ENCODE measurements at regions not wholly inside any gene's neighbourhood (a gene's known extent, or its start where the extent isn't known, plus 50 kb on each side); places are given as distances from the start of the nearest gene placed in this dataset.

- H2AK5ac ChIP-seq (ENCODE audit: low read length, severe bottlenecking), result no peak overlapping the region
- H3K23ac ChIP-seq (ENCODE audit: low read length in 2 of 2), result no peak overlapping the region
- no peak overlapping the region for H3K14ac ChIP-seq (ENCODE audit: low read length in 2 of 2)
- H3K4me2 ChIP-seq (ENCODE audit: low read length, poor library complexity, severe bottlenecking), result no peak overlapping the region
- no peak overlapping the region for H3K9ac ChIP-seq (ENCODE audit: low read length)
- H2BK15ac ChIP-seq (ENCODE audit: low read depth, poor library complexity, severe bottlenecking), result no peak overlapping the region
- H3K18ac ChIP-seq (ENCODE audit: low read depth in 1 of 2, low read length in 2 of 2), result no peak overlapping the region
- peaks cover 44% of the 10 kb centered on the region for H3K79me1 ChIP-seq (replicated peaks; ENCODE audit: low read length, poor library complexity, severe bottlenecking)
- no peaks in the 10 kb centered on the region for H3K9me3 ChIP-seq (ENCODE audit: control insufficient read depth, low read length)
- H3K4ac ChIP-seq (ENCODE audit: low read depth in 1 of 2, low read length in 2 of 2), result no peak overlapping the region
- peaks cover 26% of the 10 kb centered on the region for H3K4me1 ChIP-seq (ENCODE audit: control insufficient read depth, insufficient read depth, low read depth, low read length)
- H2BK12ac ChIP-seq (ENCODE audit: low read length in 2 of 2), result no peak overlapping the region
- 100% methylated on average over 1 of the region's 5 CpGs for WGBS
- no peaks in the 10 kb centered on the region for H3K27me3 ChIP-seq (ENCODE audit: control insufficient read depth in 1 of 2, insufficient read depth in 1 of 2, low read length in 2 of 2)
- no peak overlapping the region for H2AFZ ChIP-seq (ENCODE audit: low read depth, low read length)
- peak overlapping the region; percentile 31 for H4K8ac ChIP-seq (ENCODE audit: low read length)
- no peak overlapping the region for H3K4me3 ChIP-seq (ENCODE audit: insufficient read depth in 1 of 2, low read depth in 1 of 2, low read length in 2 of 2)
- peaks cover 0 to 27% of the 10 kb centered on the region in 2 experiments for H3K36me3 ChIP-seq (ENCODE audit: control insufficient read depth in 1 of 2, insufficient read depth in 2 of 2, low read depth in 1 of 2, low read length in 2 of 2)
- H2BK5ac ChIP-seq (ENCODE audit: low read depth, low read length, poor library complexity, severe bottlenecking), result no peak overlapping the region
- no peak overlapping the region for H3K27ac ChIP-seq (ENCODE audit: low read length, poor library complexity, severe bottlenecking)
- no peak for DNase-seq
- H2BK120ac ChIP-seq (ENCODE audit: low read depth, low read length), result no peak overlapping the region
- no peak overlapping the region for H4K91ac ChIP-seq (ENCODE audit: low read length)
Measured at GRCh38 chr1:201742955-201743805, 85.8 kb upstream of the IPO9 start.

- Histone ChIP-seq H2BK120ac (ENCODE audit: low read depth, low read length) (no peak overlapping the region), H3K4me1 (ENCODE audit: control insufficient read depth, insufficient read depth, low read depth, low read length) (peaks cover 24% of the 10 kb centered on the region), H2BK15ac (ENCODE audit: low read depth, poor library complexity, severe bottlenecking) (no peak overlapping the region), H3K9ac (ENCODE audit: low read length) (no peak overlapping the region), H4K91ac (ENCODE audit: low read length) (no peak overlapping the region), H2BK12ac (ENCODE audit: low read length in 2 of 2) (peak overlapping the region in 1 of 2 experiments; percentile 12), H3K4ac (ENCODE audit: low read depth in 1 of 2, low read length in 2 of 2) (no peak overlapping the region), H3K4me3 (ENCODE audit: insufficient read depth in 1 of 2, low read depth in 1 of 2, low read length in 2 of 2) (no peak overlapping the region), H3K14ac (ENCODE audit: low read length in 2 of 2) (no peak overlapping the region), H4K8ac (ENCODE audit: low read length) (no peak overlapping the region), H3K36me3 (ENCODE audit: control insufficient read depth in 1 of 2, insufficient read depth in 2 of 2, low read depth in 1 of 2, low read length in 2 of 2) (peaks cover 0 to 31% of the 10 kb centered on the region in 2 experiments), H3K27me3 (ENCODE audit: control insufficient read depth in 1 of 2, insufficient read depth in 1 of 2, low read length in 2 of 2) (no peaks in the 10 kb centered on the region), H3K23ac (ENCODE audit: low read length in 2 of 2) (no peak overlapping the region), H2BK5ac (ENCODE audit: low read depth, low read length, poor library complexity, severe bottlenecking) (no peak overlapping the region), H3K79me1 (replicated peaks; ENCODE audit: low read length, poor library complexity, severe bottlenecking) (peaks cover 33% of the 10 kb centered on the region), H3K18ac (ENCODE audit: low read depth in 1 of 2, low read length in 2 of 2) (peak overlapping the region in 1 of 2 experiments; percentile 40), H3K9me3 (ENCODE audit: control insufficient read depth, low read length) (no peaks in the 10 kb centered on the region), H2AFZ (ENCODE audit: low read depth, low read length) (no peak overlapping the region), H2AK5ac (ENCODE audit: low read length, severe bottlenecking) (no peak overlapping the region), H3K27ac (ENCODE audit: low read length, poor library complexity, severe bottlenecking) (no peak overlapping the region), H3K4me2 (ENCODE audit: low read length, poor library complexity, severe bottlenecking) (no peak overlapping the region)
- peak; percentile 64 for DNase-seq
- 95% methylated on average over 1 of the region's 3 CpGs for WGBS
Measured at GRCh38 chr1:201745023-201745422, 83.9 kb upstream of the IPO9 start.

- no peak overlapping the region for H2AK5ac ChIP-seq (ENCODE audit: low read length, severe bottlenecking)
- no peak for DNase-seq
- no peak overlapping the region for H3K27ac ChIP-seq (ENCODE audit: low read length, poor library complexity, severe bottlenecking)
- no peak overlapping the region for H3K4me3 ChIP-seq (ENCODE audit: insufficient read depth in 1 of 2, low read depth in 1 of 2, low read length in 2 of 2)
- no peaks in the 10 kb centered on the region for H3K9me3 ChIP-seq (ENCODE audit: control insufficient read depth, low read length)
- no peak overlapping the region for H3K4ac ChIP-seq (ENCODE audit: low read depth in 1 of 2, low read length in 2 of 2)
- H3K4me1 ChIP-seq (ENCODE audit: control insufficient read depth, insufficient read depth, low read depth, low read length), result peaks cover 23% of the 10 kb centered on the region
- H2BK5ac ChIP-seq (ENCODE audit: low read depth, low read length, poor library complexity, severe bottlenecking), result no peak overlapping the region
- H3K36me3 ChIP-seq (ENCODE audit: control insufficient read depth in 1 of 2, insufficient read depth in 2 of 2, low read depth in 1 of 2, low read length in 2 of 2), result peaks cover 0 to 31% of the 10 kb centered on the region in 2 experiments
- H2BK120ac ChIP-seq (ENCODE audit: low read depth, low read length), result no peak overlapping the region
- no peak overlapping the region for H3K23ac ChIP-seq (ENCODE audit: low read length in 2 of 2)
- no peak overlapping the region for H4K8ac ChIP-seq (ENCODE audit: low read length)
- no peak overlapping the region for H2AFZ ChIP-seq (ENCODE audit: low read depth, low read length)
- no peak overlapping the region for H4K91ac ChIP-seq (ENCODE audit: low read length)
- no peak overlapping the region for H3K9ac ChIP-seq (ENCODE audit: low read length)
- no peak overlapping the region for H3K4me2 ChIP-seq (ENCODE audit: low read length, poor library complexity, severe bottlenecking)
- no peak overlapping the region for H2BK15ac ChIP-seq (ENCODE audit: low read depth, poor library complexity, severe bottlenecking)
- H3K79me1 ChIP-seq (replicated peaks; ENCODE audit: low read length, poor library complexity, severe bottlenecking), result peaks cover 31% of the 10 kb centered on the region
- H3K18ac ChIP-seq (ENCODE audit: low read depth in 1 of 2, low read length in 2 of 2), result no peak overlapping the region
- H3K14ac ChIP-seq (ENCODE audit: low read length in 2 of 2), result no peak overlapping the region
- no peaks in the 10 kb centered on the region for H3K27me3 ChIP-seq (ENCODE audit: control insufficient read depth in 1 of 2, insufficient read depth in 1 of 2, low read length in 2 of 2)
- H2BK12ac ChIP-seq (ENCODE audit: low read length in 2 of 2), result no peak overlapping the region
Measured at GRCh38 chr1:201746156-201746555, 82.8 kb upstream of the IPO9 start.

GRCh38 chr1:201747261-201747660 lies 81.7 kb upstream of the IPO9 start:
- H3K4me2 ChIP-seq (ENCODE audit: low read length, poor library complexity, severe bottlenecking), result no peak overlapping the region
- peaks cover 23% of the 10 kb centered on the region for H3K4me1 ChIP-seq (ENCODE audit: control insufficient read depth, insufficient read depth, low read depth, low read length)
- H3K4me3 ChIP-seq (ENCODE audit: insufficient read depth in 1 of 2, low read depth in 1 of 2, low read length in 2 of 2), result no peak overlapping the region
- no peak overlapping the region for H2BK12ac ChIP-seq (ENCODE audit: low read length in 2 of 2)
- no peak overlapping the region for H3K23ac ChIP-seq (ENCODE audit: low read length in 2 of 2)
- H2AK5ac ChIP-seq (ENCODE audit: low read length, severe bottlenecking), result peak overlapping the region; percentile 34
- H2BK15ac ChIP-seq (ENCODE audit: low read depth, poor library complexity, severe bottlenecking), result no peak overlapping the region
- H3K27me3 ChIP-seq (ENCODE audit: control insufficient read depth in 1 of 2, insufficient read depth in 1 of 2, low read length in 2 of 2), result no peaks in the 10 kb centered on the region
- peak overlapping the region in 1 of 2 experiments; percentile 63 for H3K18ac ChIP-seq (ENCODE audit: low read depth in 1 of 2, low read length in 2 of 2)
- WGBS, result 84% methylated on average over 2 of the region's 5 CpGs
- no peak overlapping the region for H2BK120ac ChIP-seq (ENCODE audit: low read depth, low read length)
- H4K8ac ChIP-seq (ENCODE audit: low read length), result peak overlapping the region; percentile 12
- H4K91ac ChIP-seq (ENCODE audit: low read length), result peak overlapping the region; percentile 85
- peak; percentile 57 for DNase-seq
- H3K9me3 ChIP-seq (ENCODE audit: control insufficient read depth, low read length), result no peaks in the 10 kb centered on the region
- H2BK5ac ChIP-seq (ENCODE audit: low read depth, low read length, poor library complexity, severe bottlenecking), result no peak overlapping the region
- peaks cover 24% of the 10 kb centered on the region for H3K79me1 ChIP-seq (replicated peaks; ENCODE audit: low read length, poor library complexity, severe bottlenecking)
- H3K14ac ChIP-seq (ENCODE audit: low read length in 2 of 2), result no peak overlapping the region
- no peak overlapping the region for H3K9ac ChIP-seq (ENCODE audit: low read length)
- peak overlapping the region in 1 of 2 experiments; percentile 35 for H3K4ac ChIP-seq (ENCODE audit: low read depth in 1 of 2, low read length in 2 of 2)
- H2AFZ ChIP-seq (ENCODE audit: low read depth, low read length), result no peak overlapping the region
- no peak overlapping the region for H3K27ac ChIP-seq (ENCODE audit: low read length, poor library complexity, severe bottlenecking)
- H3K36me3 ChIP-seq (ENCODE audit: control insufficient read depth in 1 of 2, insufficient read depth in 2 of 2, low read depth in 1 of 2, low read length in 2 of 2), result peaks cover 0 to 34% of the 10 kb centered on the region in 2 experiments

Data from mesenchymal stem cell (in vitro differentiated cells and primary cell).